ENCODE measurements at regions not wholly inside any gene's neighbourhood (a gene's known extent, or its start where the extent isn't known, plus 50 kb on each side); places are given as distances from the start of the nearest gene placed in this dataset.

DNA sequence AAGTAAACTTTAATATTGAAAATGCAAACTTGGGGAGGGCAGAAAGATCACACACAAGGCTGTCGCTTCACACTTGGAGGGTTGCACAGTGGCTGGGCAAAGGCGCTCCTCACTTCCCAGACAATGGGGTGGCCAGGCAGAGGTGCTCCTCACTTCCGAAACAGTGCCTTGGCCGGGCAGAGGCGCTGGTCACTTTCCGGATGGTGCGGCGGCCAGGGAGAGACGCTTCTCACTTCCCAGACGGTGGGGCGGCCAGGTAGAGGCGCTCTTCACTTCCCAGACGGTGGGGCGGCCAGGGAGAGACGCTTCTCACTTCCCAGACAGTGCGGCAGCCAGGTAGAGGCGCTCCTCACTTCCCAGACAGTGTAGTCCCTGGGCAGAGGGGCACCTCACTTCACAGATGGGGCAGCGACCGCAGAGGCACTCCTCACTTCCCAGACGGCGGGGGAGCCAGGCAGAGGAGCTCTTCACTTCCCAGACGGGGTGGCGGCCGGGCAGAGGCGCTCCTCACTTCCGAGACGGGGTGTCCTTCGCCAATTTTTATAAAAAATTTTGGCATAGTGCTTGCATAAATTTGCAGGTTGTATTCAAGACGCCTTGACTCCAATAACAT lies 140.8 kb upstream of the PZP start:
- TF ChIP-seq, protein P1, sequence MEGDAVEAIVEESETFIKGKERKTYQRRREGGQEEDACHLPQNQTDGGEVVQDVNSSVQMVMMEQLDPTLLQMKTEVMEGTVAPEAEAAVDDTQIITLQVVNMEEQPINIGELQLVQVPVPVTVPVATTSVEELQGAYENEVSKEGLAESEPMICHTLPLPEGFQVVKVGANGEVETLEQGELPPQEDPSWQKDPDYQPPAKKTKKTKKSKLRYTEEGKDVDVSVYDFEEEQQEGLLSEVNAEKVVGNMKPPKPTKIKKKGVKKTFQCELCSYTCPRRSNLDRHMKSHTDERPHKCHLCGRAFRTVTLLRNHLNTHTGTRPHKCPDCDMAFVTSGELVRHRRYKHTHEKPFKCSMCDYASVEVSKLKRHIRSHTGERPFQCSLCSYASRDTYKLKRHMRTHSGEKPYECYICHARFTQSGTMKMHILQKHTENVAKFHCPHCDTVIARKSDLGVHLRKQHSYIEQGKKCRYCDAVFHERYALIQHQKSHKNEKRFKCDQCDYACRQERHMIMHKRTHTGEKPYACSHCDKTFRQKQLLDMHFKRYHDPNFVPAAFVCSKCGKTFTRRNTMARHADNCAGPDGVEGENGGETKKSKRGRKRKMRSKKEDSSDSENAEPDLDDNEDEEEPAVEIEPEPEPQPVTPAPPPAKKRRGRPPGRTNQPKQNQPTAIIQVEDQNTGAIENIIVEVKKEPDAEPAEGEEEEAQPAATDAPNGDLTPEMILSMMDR (conservative IDR thresholded peaks at IDR 0.05; ENCODE audit: low read depth, low read length), result no peak
- no peak for TF ChIP-seq EZH2 (IDR thresholded peaks at IDR 0.05; ENCODE audit: borderline replicate concordance, low read depth, low read length, poor library complexity, severe bottlenecking)

Measured in A673 (cell line).